Transverse colon (tissue), 4 donors: ENCODE measurements at regions not wholly inside any gene's neighbourhood (a gene's known extent, or its start where the extent isn't known, plus 50 kb on each side); places are given as distances from the start of the nearest gene placed in this dataset.

Source experiments
- DNase-seq: peaks from one replicate; pipeline ENCODE4 v3.0.0-alpha.2; 2019
- H3K27ac ChIP-seq, 4 donors: fragments of 200-600 bp; sonication (generic); 2 replicates each; pipeline ENCODE4 v1.5.1; 2016 to 2018; ENCODE audit warnings: inconsistent platforms in 4 of 4
- H3K27me3 ChIP-seq: fragments of 200-600 bp; sonication (generic); 2 replicates; pipeline ENCODE4 v1.5.1; 2017; ENCODE audit warnings: inconsistent platforms
- H3K36me3 ChIP-seq, 4 donors: fragments of 200-600 bp; sonication (generic); 2 replicates each; pipeline ENCODE4 v1.5.1; 2017 to 2019; ENCODE audit warnings: inconsistent platforms in 4 of 4
- H3K4me1 ChIP-seq, 4 donors: fragments of 200-600 bp; sonication (generic); 2 replicates each; pipeline ENCODE4 v1.5.1; 2017 to 2020; ENCODE audit warnings: inconsistent platforms in 4 of 4
- H3K4me3 ChIP-seq, 4 donors: fragments of 200-600 bp; sonication (generic); 1 replicate in 1 of 4; 2 replicates in 3 of 4; pipeline versions ENCODE4 v1.5.1 to v1.6.1; 2017 to 2019; ENCODE audit warnings: inconsistent platforms in 4 of 4
- H3K9me3 ChIP-seq, 2 donors: fragments of 200-600 bp; sonication (generic); 2 replicates each; pipeline ENCODE4 v1.5.1; 2017 to 2019; ENCODE audit warnings: inconsistent platforms in 2 of 2
- CTCF ChIP-seq, 5 experiments: fragments of 200-600 bp in 3 of 5; fragments of 450-650 bp in 2 of 5; sonication (generic) in 3 of 5; IDR thresholded peaks; 1 replicate in 2 of 5; 2 replicates in 3 of 5; pipeline ENCODE4 v1.5.1; 2016 to 2017; ENCODE audit warnings: antibody characterized with exemption in 5 of 5, inconsistent platforms in 3 of 5, mild to moderate bottlenecking in 2 of 5, moderate library complexity in 1 of 5
- EP300 ChIP-seq: sonication (generic); formaldehyde crosslinking; IDR thresholded peaks from one replicate; pipeline ENCODE4 v1.6.1; 2017; ENCODE audit warnings: antibody characterized with exemption, low read depth
- POLR2A ChIP-seq: fragments of 450-650 bp; IDR thresholded peaks from one replicate; pipeline ENCODE4 v1.6.1; 2016; ENCODE audit warnings: antibody characterized with exemption, mild to moderate bottlenecking, moderate library complexity
- POLR2AphosphoS5 ChIP-seq, 3 donors: sonication (generic); formaldehyde crosslinking; IDR thresholded peaks; one replicate each; pipeline ENCODE4 v1.6.1; 2016; ENCODE audit warnings: antibody characterized with exemption in 3 of 3
- WGBS, 2 donors: methylation state at CpG; one replicate each; pipeline ENCODE4 v1.1.5; 2018; ENCODE audit warnings: low coverage in 1 of 2; 5-methylcytosine and 5-hydroxymethylcytosine counted together
- in situ Hi-C, 4 donors: fragments of 200-750 bp; cut with MboI; loops; one replicate each; pipeline versions ENCODE4 v1.15.0 to v1.15.1; 2017; ENCODE audit warnings: low sequenced_read_pairs in 3 of 4, low pct_ligation_motif_present in 1 of 4, low pct_unique_long_range_greater_than_20kb in 1 of 4
- intact Hi-C: fragments of 100-400 bp; cut with DNase I; formaldehyde crosslinking; loops from one replicate; pipeline ENCODE4 v1.15.1; 2023; ENCODE audit warnings: low total_unique reads

- WGBS, 2 donors: 60 to 65% methylated on average over 4 of the region's 4 CpGs
- intact Hi-C loops: no loop called here
- Histone ChIP-seq H3K4me1 (no peaks in the 10 kb centered on the region), H3K9me3 (peaks cover 0 to 4% of the 10 kb centered on the region in 2 donors), H3K4me3 (no peak overlapping the region), H3K36me3 (no peaks in the 10 kb centered on the region), H3K27ac (no peak overlapping the region), H3K27me3 (no peaks in the 10 kb centered on the region)
- DNase-seq: no peak
- TF ChIP-seq CTCF (IDR thresholded peaks at IDR 0.05): no peak
- in situ Hi-C loops: no loop called here
Measured at GRCh38 chr2:126413079-126413478, 242.9 kb upstream of the GYPC start.

GRCh38 chr2:126419403-126419802 lies 236.6 kb upstream of the GYPC start:
- H3K27me3 ChIP-seq: no peaks in the 10 kb centered on the region
- intact Hi-C loops: no loop called here
- TF ChIP-seq POLR2A (no peak), CTCF (IDR thresholded peaks at IDR 0.05) (no peak), POLR2AphosphoS5 (IDR thresholded peaks at IDR 0.05) (no peak), EP300 (no peak)
- no peak overlapping the region for H3K27ac ChIP-seq
- in situ Hi-C loops: no loop called here
- H3K36me3 ChIP-seq: no peaks in the 10 kb centered on the region
- H3K9me3 ChIP-seq: peaks cover 0 to 4% of the 10 kb centered on the region in 2 donors
- no peaks in the 10 kb centered on the region for H3K4me1 ChIP-seq
- no peak overlapping the region for H3K4me3 ChIP-seq
- no peak for DNase-seq

GRCh38 chr2:126425943-126426342 lies 230.0 kb upstream of the GYPC start:
- Histone ChIP-seq H3K36me3 (no peaks in the 10 kb centered on the region), H3K4me3 (no peak overlapping the region), H3K9me3 (no peaks in the 10 kb centered on the region), H3K4me1 (no peaks in the 10 kb centered on the region), H3K27ac (no peak overlapping the region), H3K27me3 (no peaks in the 10 kb centered on the region)
- no peak for TF ChIP-seq CTCF (IDR thresholded peaks at IDR 0.05)
- TF ChIP-seq POLR2AphosphoS5 (IDR thresholded peaks at IDR 0.05): no peak
- intact Hi-C loops: no loop called here
- 75 to 100% methylated on average over 1 of the region's 1 CpG for WGBS, 2 donors
- in situ Hi-C loops: no loop called here
- DNase-seq: no peak

- Histone ChIP-seq H3K27ac (no peak overlapping the region), H3K4me1 (no peaks in the 10 kb centered on the region), H3K27me3 (no peaks in the 10 kb centered on the region), H3K36me3 (no peaks in the 10 kb centered on the region), H3K4me3 (no peak overlapping the region), H3K9me3 (no peaks in the 10 kb centered on the region)
- no peak for DNase-seq
- in situ Hi-C loops (no loop called here), intact Hi-C loops (no loop called here)
- TF ChIP-seq CTCF (IDR thresholded peaks at IDR 0.05): no peak
- TF ChIP-seq POLR2AphosphoS5 (IDR thresholded peaks at IDR 0.05): no peak
- TF ChIP-seq POLR2A: no peak
- TF ChIP-seq EP300: no peak
Measured at GRCh38 chr2:126429103-126429502, 226.9 kb upstream of the GYPC start.
